HFFc6 (cell line): ENCODE measurements at regions not wholly inside any gene's neighbourhood (a gene's known extent, or its start where the extent isn't known, plus 50 kb on each side); places are given as distances from the start of the nearest gene placed in this dataset.

ENCODE experiments used
- DNase-seq: peaks from one replicate; pipeline ENCODE4 v3.0.0-alpha.2; 2018
- H3K27ac Mint-ChIP-seq: 2 replicates; pipeline ENCODE4 v1.8.0; 2020; ENCODE audit warnings: mild to moderate bottlenecking, mixed read lengths
- H3K27me3 Mint-ChIP-seq: 2 replicates; pipeline ENCODE4 v1.8.0; 2021; ENCODE audit warnings: mild to moderate bottlenecking, moderate library complexity, mixed read lengths; ENCODE audit not compliant: insufficient read depth
- H3K36me3 Mint-ChIP-seq: 2 replicates; pipeline ENCODE4 v1.8.0; 2021; ENCODE audit warnings: low read depth, mixed read lengths
- H3K4me1 Mint-ChIP-seq: 2 replicates; pipeline ENCODE4 v1.8.0; 2020; ENCODE audit warnings: low read depth, mixed read lengths
- H3K4me3 Mint-ChIP-seq: 2 replicates; pipeline ENCODE4 v1.8.0; 2020; ENCODE audit warnings: mild to moderate bottlenecking, moderate library complexity, mixed read lengths
- H3K9me3 Mint-ChIP-seq: 2 replicates; pipeline ENCODE4 v1.8.0; 2020; ENCODE audit warnings: mild to moderate bottlenecking, mixed read lengths
- CTCF ChIP-seq: fragments of 200-600 bp; sonication (generic); IDR thresholded peaks from 2 replicates; pipeline ENCODE4 v1.5.0; 2021; ENCODE audit warnings: antibody characterized with exemption, mild to moderate bottlenecking

- Mint-ChIP-seq H3K27ac (no peak overlapping the region), H3K4me1 (peaks cover 60% of the 10 kb centered on the region), H3K4me3 (no peak overlapping the region), H3K36me3 (no peaks in the 10 kb centered on the region), H3K27me3 (peaks cover 3% of the 10 kb centered on the region; the same call in 1 of the 2 replicates), H3K9me3 (no peaks in the 10 kb centered on the region)
- no peak for DNase-seq
- TF ChIP-seq CTCF: no peak
Measured at GRCh38 chr1:173407846-173408245, 69.3 kb upstream of the PRDX6 start.

GRCh38 chr1:173408886-173409285 lies 68.2 kb upstream of the PRDX6 start:
- H3K27ac Mint-ChIP-seq: no peak overlapping the region
- peak; percentile 33 for TF ChIP-seq CTCF
- H3K4me3 Mint-ChIP-seq: no peak overlapping the region
- peaks cover 3% of the 10 kb centered on the region; the same call in 1 of the 2 replicates for H3K27me3 Mint-ChIP-seq
- H3K4me1 Mint-ChIP-seq: peaks cover 65% of the 10 kb centered on the region
- no peak for DNase-seq
- no peaks in the 10 kb centered on the region for H3K36me3 Mint-ChIP-seq
- H3K9me3 Mint-ChIP-seq: no peaks in the 10 kb centered on the region

- TF ChIP-seq CTCF: no peak
- no peaks in the 10 kb centered on the region for H3K9me3 Mint-ChIP-seq
- H3K4me3 Mint-ChIP-seq: no peak overlapping the region
- peak; percentile 41 for DNase-seq
- H3K36me3 Mint-ChIP-seq: no peaks in the 10 kb centered on the region
- H3K4me1 Mint-ChIP-seq: peaks cover 65% of the 10 kb centered on the region
- peak overlapping the region; percentile 22; the same call in 1 of the 2 replicates for H3K27ac Mint-ChIP-seq
- peaks cover 3% of the 10 kb centered on the region; the same call in 1 of the 2 replicates for H3K27me3 Mint-ChIP-seq
Measured at GRCh38 chr1:173409613-173410012, 67.5 kb upstream of the PRDX6 start.

- Mint-ChIP-seq H3K27ac (peak overlapping the region; percentile 9; the same call in 1 of the 2 replicates), H3K4me3 (no peak overlapping the region), H3K9me3 (no peaks in the 10 kb centered on the region), H3K27me3 (peaks cover 3% of the 10 kb centered on the region; the same call in 1 of the 2 replicates), H3K4me1 (peaks cover 60% of the 10 kb centered on the region), H3K36me3 (no peaks in the 10 kb centered on the region)
- no peak for TF ChIP-seq CTCF
- peak; percentile 50 for DNase-seq
Measured at GRCh38 chr1:173410133-173410793, 66.9 kb upstream of the PRDX6 start.

GRCh38 chr1:173410794-173411236 lies 66.3 kb upstream of the PRDX6 start:
- peaks cover 3% of the 10 kb centered on the region; the same call in 1 of the 2 replicates for H3K36me3 Mint-ChIP-seq
- H3K27ac Mint-ChIP-seq: no peak overlapping the region

More at GRCh38 chr1:173410794-173411236, 66.3 kb upstream of the PRDX6 start:
- Mint-ChIP-seq H3K4me1 (peaks cover 54% of the 10 kb centered on the region), H3K4me3 (no peak overlapping the region), H3K9me3 (no peaks in the 10 kb centered on the region), H3K27me3 (peaks cover 2% of the 10 kb centered on the region; the same call in 1 of the 2 replicates)
- DNase-seq: no peak
- no peak for TF ChIP-seq CTCF
